Inflammatory macrophage treated with lipopolysaccharide for 4 hours (primary cell): ENCODE measurements at regions not wholly inside any gene's neighbourhood (a gene's known extent, or its start where the extent isn't known, plus 50 kb on each side); places are given as distances from the start of the nearest gene placed in this dataset.
"Not testable (repeated sequence)": the region's sequence is repeated elsewhere in the genome, so short reads cannot be mapped to it uniquely, and the experiment has no call there.

Experiments used
- DNase-seq: peaks from one replicate; pipeline ENCODE4 v3.0.0-alpha.2; 2020

DNA sequence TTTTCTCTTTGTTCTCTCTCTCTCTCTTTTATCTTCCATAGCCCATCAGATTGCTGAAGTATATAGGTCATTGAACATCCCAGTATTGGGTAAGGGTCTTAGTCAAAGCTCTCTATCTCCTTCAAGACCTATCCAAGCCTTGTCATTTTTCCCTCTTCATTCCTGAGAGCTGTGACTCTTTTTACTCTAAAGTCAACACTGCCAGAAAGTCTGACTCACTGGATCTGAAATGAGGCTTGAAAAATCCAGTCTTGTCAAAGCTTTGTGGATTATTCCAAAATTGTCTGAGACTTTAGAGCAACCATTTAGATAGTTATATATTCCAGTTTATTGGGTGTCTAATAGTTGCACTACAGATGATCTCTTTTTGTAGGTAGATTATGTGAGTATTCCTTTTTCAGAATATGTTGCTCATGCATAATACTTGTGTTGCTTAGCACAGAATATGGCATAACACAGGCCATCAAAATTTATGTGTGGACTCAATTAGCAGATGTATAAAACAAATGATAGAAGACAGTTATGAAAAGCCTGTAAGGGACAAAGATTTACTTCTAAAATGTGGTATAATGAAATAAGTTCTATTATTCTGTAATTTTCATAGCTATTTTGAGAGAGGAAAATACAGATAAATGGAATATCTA, 389.3 kb upstream of the PCDH9 start:
- DNase-seq, result no peak

DNA sequence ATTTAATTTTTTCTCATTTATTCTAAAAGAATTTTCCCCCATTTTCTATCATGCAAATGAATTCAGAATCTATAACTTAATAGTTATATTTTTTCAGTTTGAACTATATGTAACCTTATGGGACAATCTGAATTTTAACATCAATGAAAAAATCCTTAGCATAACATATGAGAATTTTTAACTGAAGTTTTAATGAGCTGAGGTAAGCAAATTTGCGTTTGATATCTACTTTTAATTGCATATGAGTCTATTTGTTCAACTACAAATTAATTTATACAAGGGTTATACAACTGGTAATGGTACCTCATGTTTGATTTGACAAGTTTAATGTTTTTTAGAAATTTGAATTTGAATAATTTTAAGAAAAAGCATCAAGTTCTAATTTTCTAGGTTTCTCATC, 384.4 kb upstream of the PCDH9 start:
- DNase-seq, result no peak

DNA sequence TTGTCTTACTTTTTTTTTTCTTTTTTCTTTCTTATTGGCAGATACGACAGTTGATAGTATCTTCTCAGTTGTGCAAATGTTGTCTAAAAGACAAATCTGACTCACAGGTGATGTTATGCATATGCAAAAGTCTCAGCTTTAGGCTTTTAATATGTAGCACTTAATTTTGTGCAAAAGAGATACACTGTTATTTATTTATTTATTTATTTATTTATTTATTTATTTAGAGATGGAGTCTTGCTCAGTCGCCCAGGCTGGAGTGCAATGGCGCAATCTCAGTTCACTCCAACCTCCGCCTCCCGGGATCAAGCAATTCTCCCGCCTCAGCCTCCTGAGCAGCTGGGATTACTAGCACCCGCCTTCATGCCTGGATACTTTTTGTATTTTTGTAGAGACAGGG, 383.9 kb upstream of the PCDH9 start:
- DNase-seq, result no peak

DNA sequence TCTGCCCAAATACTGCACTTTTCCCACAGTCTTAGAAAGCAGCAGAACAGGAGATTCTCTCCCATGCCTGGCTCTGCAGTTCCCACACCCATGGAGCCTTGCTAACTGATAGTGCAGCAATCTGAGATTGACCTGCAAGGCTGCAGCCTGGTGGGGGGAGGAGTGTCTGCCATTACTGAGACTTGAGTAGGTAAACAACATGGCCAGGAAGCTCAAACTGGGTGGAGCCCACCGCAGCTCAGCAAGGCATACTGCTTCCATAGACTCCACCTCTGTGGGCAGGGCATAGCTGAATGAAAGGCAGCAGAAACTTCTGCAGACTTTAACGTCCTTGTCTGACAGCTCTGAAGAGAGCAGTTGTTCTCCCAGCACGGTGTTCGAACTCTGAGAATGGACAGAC, 358.5 kb upstream of the PCDH9 start:
- DNase-seq, result no peak

DNA sequence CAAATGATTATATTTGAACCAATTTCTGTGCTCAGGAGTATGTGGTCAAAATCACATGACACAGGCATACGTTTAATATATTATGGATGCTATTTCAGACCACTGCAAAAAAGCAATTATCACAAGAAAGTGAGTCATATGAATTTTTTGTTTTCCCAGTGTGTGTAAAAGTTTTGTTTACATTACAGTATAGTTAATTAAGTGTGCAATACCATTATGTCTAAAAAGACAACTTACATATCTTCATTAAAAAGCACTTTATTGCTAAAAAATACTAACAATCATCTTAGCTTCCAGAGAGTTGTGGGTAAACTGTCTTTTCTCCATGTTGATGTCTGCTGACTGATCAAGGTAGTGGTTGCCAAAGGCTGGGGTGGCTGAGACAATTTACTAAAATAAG, 347.2 kb upstream of the PCDH9 start:
- DNase-seq, result no peak

DNA sequence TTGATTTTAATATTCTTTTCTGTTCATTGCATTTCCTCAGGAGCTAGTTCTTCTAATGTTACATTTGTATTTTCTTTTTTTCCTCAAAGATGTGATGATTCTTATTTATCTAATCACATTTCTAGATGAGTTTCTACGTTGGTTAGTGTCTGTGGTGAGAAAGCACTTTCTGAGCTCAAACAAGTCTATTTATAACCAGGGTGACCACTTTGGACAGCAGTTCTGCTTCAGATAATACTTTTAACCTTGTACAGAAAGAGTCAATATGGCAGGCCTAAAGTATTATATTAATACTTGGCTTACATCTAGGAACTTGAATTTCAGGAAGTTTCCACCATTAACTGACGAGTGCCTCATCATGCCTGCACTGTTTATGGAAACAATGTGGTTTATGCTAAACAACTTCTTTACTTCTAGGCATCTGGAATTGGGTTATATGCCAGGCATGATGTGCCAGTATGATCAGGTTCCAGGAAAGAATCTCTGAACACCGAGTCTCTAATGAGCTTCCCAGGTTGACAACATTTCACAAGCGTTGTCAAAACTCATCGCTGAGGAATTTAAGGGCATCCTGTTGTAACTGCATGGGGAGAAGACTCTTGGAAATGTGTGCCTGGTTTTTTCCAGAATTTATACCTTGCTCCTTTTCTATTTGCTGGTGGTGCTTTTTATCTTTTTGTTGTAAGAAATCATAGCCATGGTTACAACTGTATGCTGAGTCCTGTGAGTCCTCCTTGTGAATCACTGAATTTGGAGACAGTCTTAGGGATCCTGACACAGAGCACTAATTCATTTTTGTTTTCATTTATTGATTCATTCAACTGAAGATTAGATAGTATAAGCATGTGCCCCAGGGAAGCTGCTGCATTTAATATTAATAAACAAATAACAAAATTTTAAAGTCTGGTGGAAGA, 344.4 kb upstream of the PCDH9 start:
- no peak for DNase-seq

DNA sequence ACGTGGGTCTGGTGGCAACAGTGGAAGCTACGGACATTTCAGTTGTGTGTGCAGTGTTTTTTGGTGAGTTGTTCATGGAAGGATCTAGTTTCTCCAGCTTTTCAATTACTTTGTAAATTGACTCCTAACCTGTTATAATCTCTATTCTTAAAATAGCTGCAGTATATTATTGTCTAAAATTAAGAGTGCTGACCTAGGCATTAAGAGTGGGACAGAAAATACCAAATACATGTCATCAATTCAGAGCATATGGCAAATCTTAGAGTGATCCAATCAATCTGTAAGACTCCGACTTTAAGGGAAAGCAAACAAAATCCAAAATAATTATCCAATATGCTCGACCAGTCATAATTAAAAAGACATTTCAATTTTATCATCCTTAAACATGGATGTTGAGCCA, 338.1 kb upstream of the PCDH9 start:
- no peak for DNase-seq

DNA sequence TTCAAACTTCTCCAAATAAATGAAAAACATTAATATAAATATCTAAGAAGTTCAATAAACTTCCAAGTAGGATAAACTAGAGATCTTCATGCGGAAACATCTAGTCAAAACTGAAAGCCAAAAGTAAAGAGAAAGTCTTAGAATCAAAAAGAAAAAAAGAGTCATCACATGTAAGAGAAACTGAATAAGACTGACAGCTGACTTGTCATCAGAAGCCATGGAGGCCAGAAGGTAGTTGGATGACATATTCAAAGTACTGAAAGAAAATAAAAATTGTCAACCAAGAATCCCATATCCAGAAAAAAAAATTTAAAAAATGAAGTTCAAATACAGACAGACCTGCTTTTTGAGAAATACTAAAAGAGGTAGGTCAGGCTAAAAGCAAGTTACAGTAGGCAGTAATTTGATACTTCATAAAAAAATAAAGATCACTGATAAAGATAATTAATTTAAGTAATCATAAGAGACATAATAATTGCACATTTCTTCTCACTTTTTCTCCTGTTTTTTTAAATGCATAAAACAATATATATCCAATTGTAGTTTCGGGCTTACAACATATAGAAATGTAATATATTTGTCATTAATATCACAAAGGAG, 327.6 kb upstream of the PCDH9 start:
- DNase-seq, result no peak

DNA sequence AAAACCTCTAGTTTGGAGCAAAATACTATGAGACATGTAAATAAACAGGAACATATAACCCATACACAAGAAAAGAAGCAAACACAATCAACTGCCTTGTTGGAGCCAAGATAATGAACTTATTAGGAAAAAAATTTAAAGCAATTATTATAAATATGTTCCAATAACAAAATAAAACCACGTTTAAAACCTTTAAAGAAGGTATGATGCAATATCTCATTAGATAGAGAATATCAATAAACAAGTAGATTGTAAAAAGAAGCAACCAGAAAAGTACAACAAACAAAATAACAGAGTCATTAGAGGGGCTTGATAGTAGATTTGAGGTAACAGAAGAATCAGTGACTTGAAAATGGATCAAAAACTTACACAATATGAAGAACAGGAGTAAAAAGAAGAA, 327.0 kb upstream of the PCDH9 start:
- DNase-seq, result no peak

DNA sequence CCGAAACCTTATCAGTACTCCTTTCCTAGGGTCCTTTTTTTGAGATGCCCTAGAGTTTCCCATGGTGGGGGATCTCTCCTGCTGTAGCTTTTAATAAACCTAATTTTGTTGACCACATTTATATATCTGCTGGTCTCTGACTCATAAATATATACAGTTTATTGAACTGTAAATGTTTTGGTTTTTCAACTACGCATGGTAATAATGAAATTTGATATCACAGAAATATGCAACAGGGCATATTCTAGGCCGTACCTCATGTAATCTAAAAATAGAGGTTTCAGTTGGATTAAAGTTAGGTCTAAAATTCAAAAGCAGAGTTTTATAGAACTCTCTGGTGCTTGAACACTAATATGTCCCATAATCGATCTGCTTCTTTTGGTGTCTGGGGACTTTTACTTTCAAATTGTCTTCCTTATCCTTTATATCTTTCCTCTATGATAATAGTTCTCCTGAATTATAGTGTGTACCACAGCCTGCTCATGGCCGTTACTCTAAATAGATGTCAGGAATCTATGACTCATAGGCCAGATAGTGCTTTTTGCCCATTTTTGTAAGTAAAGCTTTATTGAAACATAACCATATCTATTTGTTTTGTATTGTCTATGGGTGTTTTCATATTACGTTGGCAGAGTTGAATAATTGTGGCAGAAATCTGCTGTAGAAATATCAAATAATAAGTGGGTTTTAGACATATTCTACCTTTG, 324.8 kb upstream of the PCDH9 start:
- DNase-seq, result no peak

DNA sequence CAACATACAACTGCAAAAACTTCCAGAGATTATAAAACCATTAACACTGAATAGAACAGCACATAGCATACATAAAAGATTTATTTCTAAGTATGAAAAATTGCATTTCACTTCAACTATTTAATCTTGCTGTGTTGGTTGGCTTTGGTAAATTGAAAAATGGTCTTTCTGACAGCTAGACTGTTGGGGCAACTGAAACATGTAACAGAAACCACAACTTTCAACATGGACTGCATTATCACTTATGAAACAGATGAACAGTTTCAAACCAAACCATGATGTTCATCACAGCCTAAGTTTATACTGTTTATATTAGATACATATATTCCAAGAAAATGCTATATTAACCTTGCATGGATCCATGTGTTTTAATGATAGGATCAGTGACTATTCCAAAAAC, 324.1 kb upstream of the PCDH9 start:
- DNase-seq, result no peak

DNA sequence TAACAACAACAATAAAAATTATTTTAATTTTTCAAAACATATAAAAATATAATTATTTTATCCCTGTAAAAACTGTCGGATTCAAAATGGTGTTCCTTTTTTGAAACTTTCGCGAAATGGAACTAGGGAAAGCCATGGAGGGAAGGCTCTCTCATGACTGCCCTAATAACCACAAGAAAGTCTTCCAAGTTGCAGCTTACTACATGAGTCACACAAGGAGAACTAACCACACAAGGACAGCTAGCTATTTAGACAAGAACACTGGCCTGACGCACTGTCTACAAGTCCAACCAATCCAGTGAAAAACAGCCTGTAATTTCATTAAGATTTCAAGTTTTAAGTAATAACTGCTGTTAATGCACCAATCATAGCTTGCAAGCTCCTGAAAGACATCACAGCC, 319.2 kb upstream of the PCDH9 start:
- no peak for DNase-seq

DNA sequence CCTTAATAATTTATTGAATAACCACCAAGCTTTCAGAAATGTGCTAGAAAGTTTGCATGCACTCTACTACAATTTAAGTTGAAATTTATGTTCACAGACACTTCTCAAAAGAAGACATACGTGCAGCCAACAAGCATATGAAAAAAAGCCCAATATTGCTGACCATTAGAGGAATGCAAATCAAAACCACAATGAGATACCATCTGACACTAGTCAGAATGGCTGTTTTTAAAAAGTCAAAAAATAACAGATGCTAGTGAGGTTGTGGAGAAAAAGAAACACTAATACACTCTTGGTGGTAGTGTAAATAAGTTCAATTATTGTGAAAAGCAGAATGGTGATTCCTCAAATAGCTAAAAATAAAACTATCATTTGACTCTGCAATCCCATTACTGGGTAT, 308.8 kb upstream of the PCDH9 start:
- no peak for DNase-seq

DNA sequence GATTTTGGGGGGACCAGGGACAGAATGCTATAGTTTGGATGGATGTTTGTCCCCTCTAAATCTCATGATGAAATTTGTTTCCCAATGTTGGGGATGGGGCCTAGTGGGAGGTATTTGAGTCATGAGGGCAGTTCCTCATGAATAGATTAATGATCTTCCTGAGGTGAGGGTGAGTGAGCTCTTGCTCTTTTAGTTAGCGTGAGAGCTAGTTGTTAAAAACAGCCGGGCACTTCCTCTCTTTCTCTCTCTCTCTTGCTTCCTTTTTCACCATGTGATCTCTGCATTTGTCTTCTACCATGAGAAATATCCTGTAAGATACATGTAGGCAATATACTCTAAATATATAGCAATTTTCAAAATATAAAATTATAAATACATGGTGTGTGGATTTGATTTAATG, 290.8 kb upstream of the PCDH9 start:
- DNase-seq, result peak; percentile 19

DNA sequence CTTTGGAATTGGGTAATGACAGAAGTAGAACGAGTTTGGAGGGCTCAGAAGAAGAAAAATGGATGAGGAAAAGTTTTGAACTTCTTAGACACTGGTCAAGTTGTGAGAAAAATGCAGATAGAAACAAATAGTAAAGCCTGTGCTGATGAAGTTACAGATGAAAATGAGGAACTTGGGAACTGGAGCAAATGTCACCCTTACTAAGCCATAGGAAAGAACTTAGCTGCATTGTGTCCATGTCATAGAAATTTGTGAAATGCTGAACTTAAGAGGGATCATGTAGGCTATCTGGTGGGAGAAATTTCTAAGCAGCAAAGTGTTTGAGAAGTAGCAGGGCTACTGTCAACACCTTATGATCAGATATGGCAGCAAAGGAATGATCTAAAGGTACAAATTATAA, 289.2 kb upstream of the PCDH9 start:
- DNase-seq, result peak; percentile 30

DNA sequence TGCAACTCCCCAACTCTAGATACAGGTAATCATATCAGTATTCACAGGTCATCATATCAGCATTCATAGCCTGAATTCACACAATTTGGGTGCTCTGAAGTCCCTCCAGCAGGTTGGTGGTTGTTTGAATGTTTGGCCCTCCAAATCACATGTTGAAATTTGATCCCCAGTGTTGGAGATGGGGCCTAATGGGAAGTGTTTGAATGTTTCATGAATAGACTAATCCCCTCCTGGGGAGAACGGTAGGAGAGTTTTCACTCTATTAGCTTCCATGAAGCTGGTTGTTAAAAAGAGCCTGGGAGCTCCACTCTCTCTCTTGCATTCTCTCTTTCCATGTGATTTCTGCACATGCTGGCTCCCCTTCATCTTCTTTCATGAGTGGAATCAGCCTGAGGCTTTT, 288.6 kb upstream of the PCDH9 start:
- DNase-seq, result no peak

DNA sequence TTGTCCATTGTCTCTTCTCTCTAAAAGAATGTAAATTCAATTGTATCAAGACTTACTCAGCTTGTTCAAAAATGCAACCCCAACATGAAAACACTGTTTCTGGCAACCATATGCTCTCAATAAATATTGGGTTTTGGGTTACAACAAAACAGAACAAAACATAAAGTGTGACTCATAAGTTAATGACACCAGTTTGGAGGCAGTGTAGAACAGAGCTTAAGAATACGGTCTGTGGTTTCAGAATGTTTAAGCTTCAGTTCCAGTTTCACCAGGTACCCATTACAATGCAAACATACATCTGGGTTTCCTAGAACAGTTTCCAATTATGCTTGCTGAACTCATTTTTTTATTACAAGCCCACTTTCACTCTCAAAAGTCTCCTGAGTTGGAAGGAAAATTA, 285.8 kb upstream of the PCDH9 start:
- DNase-seq, result peak; percentile 4

DNA sequence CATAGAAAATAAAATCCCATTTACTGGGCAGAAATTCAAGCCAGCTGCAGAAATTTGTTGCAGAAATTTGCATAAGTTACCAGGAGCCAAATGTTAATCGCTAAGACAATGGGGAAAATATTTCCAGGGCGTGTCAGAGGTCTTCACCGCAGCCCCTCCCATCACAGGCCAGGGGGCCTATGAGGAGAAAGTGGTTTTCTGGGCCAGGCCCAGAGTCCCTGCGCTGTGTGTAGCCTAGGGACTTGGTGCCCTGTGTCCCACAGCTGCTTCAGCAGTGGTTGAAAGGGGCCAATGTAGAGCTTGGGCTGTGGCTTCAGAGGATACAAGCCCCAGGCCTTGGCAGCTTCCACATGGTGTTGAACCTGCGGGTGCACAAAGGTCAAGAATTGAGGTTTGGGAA, 278.9 kb upstream of the PCDH9 start:
- DNase-seq, result no peak

DNA sequence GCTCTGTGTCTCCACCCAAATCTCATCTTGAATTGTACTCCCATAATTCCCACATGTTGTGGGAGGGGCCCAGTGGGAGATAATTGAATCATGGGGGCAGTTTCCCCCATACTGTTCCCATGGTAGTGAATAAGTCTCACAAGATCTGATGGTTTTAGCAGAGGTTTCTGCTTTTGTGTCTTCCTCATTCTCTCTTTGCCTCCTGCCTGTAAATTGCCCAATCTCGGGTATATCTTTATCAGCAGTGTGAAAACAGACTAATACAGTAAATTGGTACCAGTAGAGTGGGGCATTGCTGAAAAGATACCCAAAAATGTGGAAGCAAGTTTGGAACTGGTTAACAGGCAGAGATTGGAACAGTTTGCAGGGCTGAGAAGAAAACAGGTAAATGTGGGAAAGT, 278.1 kb upstream of the PCDH9 start:
- not testable (repeated sequence) for DNase-seq

DNA sequence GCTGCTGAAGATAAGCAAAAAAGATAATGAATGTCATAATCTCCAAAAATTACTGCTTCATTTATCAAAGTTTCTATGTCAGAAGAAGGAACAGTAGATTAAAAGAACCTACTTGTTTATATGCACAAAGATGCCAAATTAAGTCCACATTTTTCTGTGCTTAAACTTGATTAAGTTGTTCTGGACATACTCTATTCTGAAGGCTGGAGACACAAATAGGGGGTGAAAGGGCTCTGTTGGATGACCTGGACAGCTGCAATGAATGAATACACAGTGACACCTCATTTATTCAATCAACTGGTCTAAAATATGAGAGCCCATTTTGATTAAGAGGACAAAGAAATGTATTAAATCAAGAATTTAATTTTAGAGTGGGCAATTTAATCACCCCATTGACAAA, 276.3 kb upstream of the PCDH9 start:
- DNase-seq, result no peak

DNA sequence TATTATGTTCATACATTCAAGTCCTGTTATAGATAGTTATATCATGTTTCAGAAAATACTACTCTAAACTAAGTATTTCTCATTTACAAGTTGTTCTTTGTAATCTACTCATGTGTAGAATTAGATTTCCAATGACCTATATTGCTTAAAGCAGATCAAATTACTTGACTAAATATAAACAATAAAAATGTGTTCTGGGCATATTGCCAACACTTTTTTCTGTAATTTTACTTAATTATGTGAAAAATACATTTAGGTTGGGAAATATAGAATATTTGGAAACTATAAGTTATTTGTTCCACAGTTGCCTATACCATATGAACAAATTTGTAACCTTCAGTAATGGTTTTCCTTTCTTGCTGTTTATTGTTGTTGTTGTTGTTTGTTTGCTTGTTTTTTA, 275.2 kb upstream of the PCDH9 start:
- DNase-seq, result no peak

DNA sequence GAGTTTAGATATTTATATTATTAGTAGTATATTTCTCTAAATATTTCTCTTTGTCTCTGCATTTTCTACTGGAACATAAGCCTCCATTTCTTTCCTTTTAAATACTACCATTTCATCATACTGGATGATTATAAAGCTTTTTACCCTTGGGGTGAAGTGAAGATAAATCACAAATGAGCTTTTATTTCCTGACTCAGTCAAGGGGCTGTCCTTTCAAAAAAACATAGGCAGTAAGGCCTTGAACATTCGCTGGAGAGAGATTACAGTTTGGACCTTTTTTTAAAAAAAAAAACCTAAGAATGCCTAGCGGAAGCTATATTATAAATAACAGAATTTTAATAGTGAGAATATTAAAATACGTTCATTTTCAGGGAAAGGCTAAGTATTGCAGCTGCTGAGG, 268.8 kb upstream of the PCDH9 start:
- no peak for DNase-seq

DNA sequence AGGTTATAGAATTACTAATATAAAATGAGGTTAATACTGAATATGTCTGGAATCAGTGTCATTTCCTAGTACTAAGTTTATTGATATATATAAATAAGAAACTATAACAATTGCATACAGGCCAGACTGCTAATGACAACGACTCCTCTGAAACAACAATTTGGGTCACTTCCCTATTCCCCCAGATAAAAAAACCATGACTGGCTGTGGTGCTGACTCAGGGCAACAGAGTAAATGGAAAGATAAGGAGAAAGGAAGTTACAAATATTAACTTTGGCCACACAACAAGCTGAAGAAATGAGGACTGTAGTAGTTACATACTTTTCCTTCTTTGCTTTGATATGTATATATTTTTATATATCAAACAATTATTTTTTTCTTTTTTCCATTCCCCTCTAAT, 263.7 kb upstream of the PCDH9 start:
- DNase-seq, result peak; percentile 11

DNA sequence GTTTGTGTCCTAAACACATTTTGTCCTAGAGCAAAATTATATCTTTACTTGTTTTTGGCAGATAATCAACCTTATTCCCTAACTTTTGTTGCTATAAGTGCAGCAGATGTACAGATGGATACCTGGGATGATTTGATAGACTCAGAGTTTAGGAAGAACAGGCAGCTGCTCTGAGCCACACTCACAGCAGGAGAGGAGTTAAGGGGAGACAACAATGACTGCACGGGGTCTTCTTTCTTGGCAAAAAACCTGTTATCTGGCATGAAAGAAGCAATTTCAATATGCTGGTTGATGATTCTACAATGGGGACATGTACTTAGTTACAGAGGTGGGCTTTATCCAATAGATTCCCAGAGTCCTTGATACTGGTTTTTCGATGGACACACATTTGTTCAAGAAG, 258.9 kb upstream of the PCDH9 start:
- DNase-seq, result no peak
